Fibroblast of lung (primary cell): ENCODE measurements at regions not wholly inside any gene's neighbourhood (a gene's known extent, or its start where the extent isn't known, plus 50 kb on each side); places are given as distances from the start of the nearest gene placed in this dataset.

Experiments used
- DNase-seq, 2 donors: peaks; one replicate each; pipeline versions ENCODE4 v3.0.0 to v3.0.0-alpha.2; 2010; ENCODE audit warnings: low read depth in 2 of 2
- H2AFZ ChIP-seq: 2 replicates; pipeline ENCODE4 v1.5.1; 2012; ENCODE audit warnings: low read length, control low read depth, inconsistent platforms
- H3K27ac ChIP-seq: 2 replicates; pipeline ENCODE4 v1.5.1; 2011; ENCODE audit warnings: low read length, control low read depth; ENCODE audit not compliant: insufficient read depth
- H3K27me3 ChIP-seq: 2 replicates; pipeline ENCODE4 v1.5.1; 2011; ENCODE audit warnings: mild to moderate bottlenecking, low read length; ENCODE audit not compliant: control insufficient read depth, insufficient read depth
- H3K36me3 ChIP-seq: 2 replicates; pipeline ENCODE4 v1.5.1; 2011; ENCODE audit warnings: low read length; ENCODE audit not compliant: control insufficient read depth, insufficient read depth
- H3K4me1 ChIP-seq: 2 replicates; pipeline ENCODE4 v1.5.1; 2011; ENCODE audit warnings: low read length; ENCODE audit not compliant: control insufficient read depth, insufficient read depth; ENCODE audit errors: extremely low read depth
- H3K4me2 ChIP-seq: 2 replicates; pipeline ENCODE4 v1.5.1; 2011; ENCODE audit warnings: low read length, control low read depth; ENCODE audit not compliant: insufficient read depth; ENCODE audit errors: extremely low read depth
- H3K4me3 ChIP-seq, 4 experiments: fragments of 200-600 bp in 1 of 4; sonication (generic) in 1 of 4; replicated peaks in 1 of 4; 2 replicates each; pipeline ENCODE4 v1.5.1; 2011 to 2016; ENCODE audit warnings: low read length in 4 of 4, low read depth in 3 of 4, mild to moderate bottlenecking in 3 of 4, control low read depth in 2 of 4, inconsistent platforms in 1 of 4, mixed read lengths in 1 of 4; ENCODE audit not compliant: insufficient read depth in 1 of 4; ENCODE audit errors: control extremely low read depth in 1 of 4
- H3K79me2 ChIP-seq: 2 replicates; pipeline ENCODE4 v1.5.1; 2012; ENCODE audit warnings: mild to moderate bottlenecking, low read length, inconsistent platforms; ENCODE audit not compliant: control insufficient read depth, insufficient read depth
- H3K9ac ChIP-seq: 2 replicates; pipeline ENCODE4 v1.5.1; 2011; ENCODE audit warnings: mild to moderate bottlenecking, low read length, control low read depth; ENCODE audit not compliant: insufficient read depth
- H3K9me3 ChIP-seq: 2 replicates; pipeline ENCODE4 v1.5.1; 2012; ENCODE audit warnings: low read depth, low read length; ENCODE audit not compliant: control insufficient read depth, insufficient read depth
- H4K20me1 ChIP-seq: 2 replicates; pipeline ENCODE4 v1.5.1; 2011; ENCODE audit warnings: low read length; ENCODE audit not compliant: control insufficient read depth, insufficient read depth; ENCODE audit errors: extremely low read depth
- CTCF ChIP-seq, 2 donors: IDR thresholded peaks in 1 of 2; conservative IDR thresholded peaks in 1 of 2; 1 replicate in 1 of 2; 2 replicates in 1 of 2; pipeline ENCODE4 v1.5.1; 2011 to 2012; ENCODE audit warnings: low read length in 2 of 2, control low read depth in 1 of 2, inconsistent platforms in 1 of 2, low read depth in 1 of 2, mild to moderate bottlenecking in 1 of 2
- EZH2 ChIP-seq: IDR thresholded peaks from 2 replicates; pipeline ENCODE4 v1.5.1; 2012; ENCODE audit warnings: low read length, control low read depth, mild to moderate bottlenecking; ENCODE audit errors: missing control alignments

- Histone ChIP-seq H3K27me3 (no peaks in the 10 kb centered on the region), H3K4me2 (no peak overlapping the region), H3K36me3 (no peaks in the 10 kb centered on the region), H3K27ac (no peak overlapping the region), H3K4me3 (no peak overlapping the region), H2AFZ (peak overlapping the region; percentile 3), H3K4me1 (peaks cover 8% of the 10 kb centered on the region), H3K79me2 (no peaks in the 10 kb centered on the region), H3K9ac (no peak overlapping the region), H4K20me1 (no peaks in the 10 kb centered on the region), H3K9me3 (no peaks in the 10 kb centered on the region)
- no peak for TF ChIP-seq CTCF (conservative IDR thresholded peaks at IDR 0.05 in 1 of 2, IDR thresholded peaks at IDR 0.05 in 1 of 2; ENCODE audit: low read depth in 1 of 2, low read length in 2 of 2)
- DNase-seq, result no peak
Observed at GRCh38 chr2:217398860-217399259, 539.0 kb upstream of the TNP1 start.

GRCh38 chr2:217398101-217398500 is 538.2 kb upstream of the TNP1 start:
- no peak overlapping the region for H3K4me3 ChIP-seq
- no peaks in the 10 kb centered on the region for H3K36me3 ChIP-seq
- H3K9me3 ChIP-seq, result no peaks in the 10 kb centered on the region
- H3K27me3 ChIP-seq, result no peaks in the 10 kb centered on the region
- no peak overlapping the region for H3K9ac ChIP-seq
- peaks cover 7% of the 10 kb centered on the region for H3K4me1 ChIP-seq
- H4K20me1 ChIP-seq, result no peaks in the 10 kb centered on the region
- H3K79me2 ChIP-seq, result no peaks in the 10 kb centered on the region
- H2AFZ ChIP-seq, result no peak overlapping the region
- H3K27ac ChIP-seq, result no peak overlapping the region
- H3K4me2 ChIP-seq, result no peak overlapping the region
- DNase-seq, result peak in 1 of 2 donors; percentile 63
- no peak for TF ChIP-seq EZH2
- TF ChIP-seq CTCF (conservative IDR thresholded peaks at IDR 0.05 in 1 of 2, IDR thresholded peaks at IDR 0.05 in 1 of 2; ENCODE audit: low read depth in 1 of 2, low read length in 2 of 2), result no peak

GRCh38 chr2:217396586-217396985 is 536.7 kb upstream of the TNP1 start:
- Histone ChIP-seq H3K36me3 (no peaks in the 10 kb centered on the region), H2AFZ (no peak overlapping the region), H3K27me3 (no peaks in the 10 kb centered on the region), H3K79me2 (no peaks in the 10 kb centered on the region), H3K4me1 (peaks cover 7% of the 10 kb centered on the region), H3K4me2 (no peak overlapping the region), H3K4me3 (no peak overlapping the region), H3K27ac (no peak overlapping the region), H3K9me3 (no peaks in the 10 kb centered on the region), H4K20me1 (no peaks in the 10 kb centered on the region), H3K9ac (no peak overlapping the region)
- DNase-seq, result no peak
- TF ChIP-seq CTCF (conservative IDR thresholded peaks at IDR 0.05 in 1 of 2, IDR thresholded peaks at IDR 0.05 in 1 of 2; ENCODE audit: low read depth in 1 of 2, low read length in 2 of 2), result no peak
- no peak for TF ChIP-seq EZH2
